ENCODE measurements at regions not wholly inside any gene's neighbourhood (a gene's known extent, or its start where the extent isn't known, plus 50 kb on each side); places are given as distances from the start of the nearest gene placed in this dataset.

DNA sequence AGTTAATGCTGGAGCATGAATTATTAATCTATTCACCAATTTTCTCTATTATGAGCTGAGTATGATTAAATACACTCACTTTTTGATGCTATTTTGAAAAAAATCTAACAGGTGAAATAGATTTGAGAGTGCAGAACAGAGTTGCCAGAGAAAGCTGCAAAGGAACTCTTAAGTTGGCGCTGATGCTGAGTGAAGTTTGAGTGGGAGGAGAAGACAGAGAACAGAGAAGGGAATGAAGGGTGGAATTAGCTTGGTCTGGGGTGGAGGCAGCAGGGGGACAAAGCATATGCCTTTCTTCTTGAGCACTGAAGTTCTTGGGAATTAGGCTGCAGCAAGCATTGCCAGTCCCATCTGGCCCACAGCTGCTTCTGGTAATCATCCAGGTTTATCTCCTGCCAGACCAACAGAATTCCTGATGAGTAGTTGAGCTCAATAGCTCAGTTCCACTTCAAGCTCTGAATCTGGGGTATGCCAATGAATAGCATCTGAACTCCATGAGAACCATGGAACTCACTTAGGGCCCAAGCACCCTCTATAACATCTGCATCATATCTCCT is 290.1 kb downstream of the HINT1 start:
- no peaks in the 10 kb centered on the region for H3K36me3 ChIP-seq (ENCODE audit: insufficient read depth, low read length)
- Mint-ChIP-seq H3K27me3 (no peaks in the 10 kb centered on the region), H3K36me3 (ENCODE audit: low read depth) (no peaks in the 10 kb centered on the region), H3K9me3 (no peaks in the 10 kb centered on the region), H3K4me3 (no peak overlapping the region), H3K27ac (no peak overlapping the region), H3K4me1 (ENCODE audit: low read depth) (no peaks in the 10 kb centered on the region)
- no peaks in the 10 kb centered on the region for H3K4me1 ChIP-seq (ENCODE audit: insufficient read depth, low read length)
- intact Hi-C loops (cut with DNase I, micrococcal nuclease): loop anchor here in 1 of 2 experiments (5.0 kb wide), 1 partner anchor 192 kb away; no protein-coding TSS in a partner anchor
- no peak for ATAC-seq (ENCODE audit: poor library complexity)
- peaks cover 0 to 4% of the 10 kb centered on the region in 2 experiments for H3K9me3 ChIP-seq (ENCODE audit: control insufficient read depth in 1 of 2, insufficient read depth in 1 of 2, low read length in 2 of 2)
- TF ChIP-seq, protein P1, sequence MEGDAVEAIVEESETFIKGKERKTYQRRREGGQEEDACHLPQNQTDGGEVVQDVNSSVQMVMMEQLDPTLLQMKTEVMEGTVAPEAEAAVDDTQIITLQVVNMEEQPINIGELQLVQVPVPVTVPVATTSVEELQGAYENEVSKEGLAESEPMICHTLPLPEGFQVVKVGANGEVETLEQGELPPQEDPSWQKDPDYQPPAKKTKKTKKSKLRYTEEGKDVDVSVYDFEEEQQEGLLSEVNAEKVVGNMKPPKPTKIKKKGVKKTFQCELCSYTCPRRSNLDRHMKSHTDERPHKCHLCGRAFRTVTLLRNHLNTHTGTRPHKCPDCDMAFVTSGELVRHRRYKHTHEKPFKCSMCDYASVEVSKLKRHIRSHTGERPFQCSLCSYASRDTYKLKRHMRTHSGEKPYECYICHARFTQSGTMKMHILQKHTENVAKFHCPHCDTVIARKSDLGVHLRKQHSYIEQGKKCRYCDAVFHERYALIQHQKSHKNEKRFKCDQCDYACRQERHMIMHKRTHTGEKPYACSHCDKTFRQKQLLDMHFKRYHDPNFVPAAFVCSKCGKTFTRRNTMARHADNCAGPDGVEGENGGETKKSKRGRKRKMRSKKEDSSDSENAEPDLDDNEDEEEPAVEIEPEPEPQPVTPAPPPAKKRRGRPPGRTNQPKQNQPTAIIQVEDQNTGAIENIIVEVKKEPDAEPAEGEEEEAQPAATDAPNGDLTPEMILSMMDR (IDR thresholded peaks at IDR 0.05): no peak
- H3K4me3 ChIP-seq (ENCODE audit: low read length): no peak overlapping the region
- ChIA-PET CTCF (no interaction called here), POLR2A (no interaction called here)
- no peaks in the 10 kb centered on the region for H3K27me3 ChIP-seq (ENCODE audit: control insufficient read depth in 1 of 2, insufficient read depth in 2 of 2, low read length in 2 of 2)
- no peak for DNase-seq
- no peak overlapping the region for H3K27ac ChIP-seq (ENCODE audit: low read depth in 1 of 2, low read length in 2 of 2)

DNA sequence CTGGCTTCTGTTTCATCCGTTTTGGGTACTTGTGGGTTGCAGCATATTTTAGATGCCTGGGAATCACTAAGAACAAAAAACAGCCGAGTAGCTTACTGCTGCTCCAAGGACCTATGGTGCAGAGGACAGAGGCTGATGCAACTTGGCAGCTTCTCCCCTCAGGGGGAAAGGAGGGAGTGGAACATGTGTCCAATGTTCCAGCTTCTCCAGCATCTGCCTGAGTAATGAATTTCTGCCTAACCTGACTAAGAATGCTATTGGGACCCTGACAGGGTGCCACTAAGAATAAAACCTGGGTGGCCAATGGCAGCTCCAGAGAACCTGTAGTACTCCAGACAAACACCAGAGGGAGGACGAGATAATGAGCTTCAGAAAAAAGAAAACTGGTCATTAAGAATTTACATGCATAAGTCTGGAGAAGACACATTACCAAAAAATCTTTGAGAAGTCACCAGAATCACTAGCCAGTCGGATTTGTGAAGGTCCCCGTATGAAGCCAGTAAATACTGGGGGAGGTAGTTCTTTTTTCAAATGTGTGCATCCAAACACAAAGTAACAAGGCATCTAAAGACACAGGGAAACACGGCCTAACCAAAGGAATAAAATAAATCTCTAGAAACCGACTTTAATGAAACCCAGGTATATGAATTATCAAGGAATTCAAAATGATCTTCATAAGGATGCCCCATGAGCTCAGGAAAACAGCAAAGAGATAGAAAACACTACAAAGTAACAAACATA is 293.5 kb downstream of the HINT1 start:
- H3K36me3 Mint-ChIP-seq (ENCODE audit: low read depth): no peaks in the 10 kb centered on the region
- H3K27ac Mint-ChIP-seq: no peak overlapping the region
- ChIA-PET CTCF (interaction anchor here (0.7 to 1.4 kb wide), 8 partner anchors 9 to 555 kb away, joined by 3 to 10 read pairs (median 3); no protein-coding TSS in a partner anchor), POLR2A (interaction anchor here (0.6 to 1.6 kb wide), 5 partner anchors 10 to 293 kb away, joined by 3 to 9 read pairs (median 3); no protein-coding TSS in a partner anchor)
- Histone ChIP-seq H3K9me3 (ENCODE audit: control insufficient read depth in 1 of 2, insufficient read depth in 1 of 2, low read length in 2 of 2) (no peaks in the 10 kb centered on the region), H3K27me3 (ENCODE audit: control insufficient read depth in 1 of 2, insufficient read depth in 2 of 2, low read length in 2 of 2) (no peaks in the 10 kb centered on the region), H3K27ac (ENCODE audit: low read depth in 1 of 2, low read length in 2 of 2) (no peak overlapping the region), H3K4me3 (ENCODE audit: low read length) (no peak overlapping the region), H3K36me3 (ENCODE audit: insufficient read depth, low read length) (no peaks in the 10 kb centered on the region), H3K4me1 (ENCODE audit: insufficient read depth, low read length) (no peaks in the 10 kb centered on the region)
- no peaks in the 10 kb centered on the region for H3K4me1 Mint-ChIP-seq (ENCODE audit: low read depth)
- intact Hi-C loops (cut with DNase I, micrococcal nuclease): loop anchor here (1.0 to 5.0 kb wide), 3 partner anchors 196 to 545 kb away; no protein-coding TSS in a partner anchor
- TF ChIP-seq, protein P1 (IDR thresholded peaks at IDR 0.05): peak; percentile 77
- ATAC-seq (ENCODE audit: poor library complexity): no peak
- H3K4me3 Mint-ChIP-seq: no peak overlapping the region
- no peaks in the 10 kb centered on the region for H3K27me3 Mint-ChIP-seq
- DNase-seq: peak in 13 of 14 experiments; percentile 5 to 73 (median 22)
- no peaks in the 10 kb centered on the region for H3K9me3 Mint-ChIP-seq

DNA sequence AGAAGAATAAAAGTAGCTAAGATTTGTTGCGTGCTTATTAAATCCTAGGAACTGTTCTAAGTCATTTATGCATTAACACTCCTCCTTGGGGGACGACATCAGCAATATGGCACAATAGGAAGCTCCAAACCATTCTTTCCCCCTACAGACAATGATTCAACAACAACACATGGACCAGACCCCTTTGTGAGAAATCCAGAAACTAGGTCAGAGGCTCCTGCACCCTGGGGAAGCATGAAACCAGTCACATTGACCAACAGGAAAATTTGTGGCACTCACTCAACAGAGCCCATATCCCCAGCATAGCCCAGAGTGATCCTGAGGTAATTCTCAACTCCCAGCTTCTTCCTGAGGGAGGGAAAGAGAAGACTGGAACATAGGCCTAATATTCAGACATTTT is 294.4 kb downstream of the HINT1 start:
- no peaks in the 10 kb centered on the region for H3K36me3 ChIP-seq (ENCODE audit: insufficient read depth, low read length)
- H3K4me1 ChIP-seq (ENCODE audit: insufficient read depth, low read length): no peaks in the 10 kb centered on the region
- Mint-ChIP-seq H3K27me3 (no peaks in the 10 kb centered on the region), H3K4me1 (ENCODE audit: low read depth) (no peaks in the 10 kb centered on the region), H3K4me3 (no peak overlapping the region), H3K36me3 (ENCODE audit: low read depth) (no peaks in the 10 kb centered on the region), H3K9me3 (no peaks in the 10 kb centered on the region), H3K27ac (no peak overlapping the region)
- TF ChIP-seq, protein P1 (IDR thresholded peaks at IDR 0.05): no peak
- H3K27me3 ChIP-seq (ENCODE audit: control insufficient read depth in 1 of 2, insufficient read depth in 2 of 2, low read length in 2 of 2): no peaks in the 10 kb centered on the region
- no peaks in the 10 kb centered on the region for H3K9me3 ChIP-seq (ENCODE audit: control insufficient read depth in 1 of 2, insufficient read depth in 1 of 2, low read length in 2 of 2)
- DNase-seq: no peak
- ChIA-PET POLR2A (interaction anchor here (0.6 to 1.6 kb wide), 2 partner anchors 237 to 540 kb away, joined by 6 to 9 read pairs; no protein-coding TSS in a partner anchor), CTCF (interaction anchor here (1.3 kb wide), 1 partner anchor 242 kb away, joined by 6 read pairs; no protein-coding TSS in a partner anchor)
- intact Hi-C loops (cut with DNase I, micrococcal nuclease): loop anchor here (1.0 to 5.0 kb wide), 3 partner anchors 197 to 546 kb away; no protein-coding TSS in a partner anchor
- ATAC-seq (ENCODE audit: poor library complexity): no peak
- no peak overlapping the region for H3K4me3 ChIP-seq (ENCODE audit: low read length)
- H3K27ac ChIP-seq (ENCODE audit: low read depth in 1 of 2, low read length in 2 of 2): no peak overlapping the region
